Right lobe of liver (tissue), 6 donors: ENCODE measurements at regions not wholly inside any gene's neighbourhood (a gene's known extent, or its start where the extent isn't known, plus 50 kb on each side); places are given as distances from the start of the nearest gene placed in this dataset.

ENCODE experiments used
- ATAC-seq, 4 donors: fragments of 200-7000 bp; cut with Tn5 transposase; one replicate each; pipeline ENCODE4 v1.9.1; 2020; ENCODE audit warnings: mild to moderate bottlenecking in 4 of 4, moderate library complexity in 4 of 4
- DNase-seq, 3 donors: peaks; one replicate each; pipeline ENCODE4 v3.0.0-alpha.2; 2020
- H3K27ac ChIP-seq, 3 donors: fragments of 200-600 bp; one replicate each; pipeline ENCODE4 v1.8.0; 2022
- H3K27me3 ChIP-seq, 2 donors: fragments of 200-600 bp; one replicate each; pipeline ENCODE4 v1.8.0; 2022
- H3K36me3 ChIP-seq, 4 donors: fragments of 200-600 bp; sonication (generic) in 1 of 4; one replicate each; pipeline versions ENCODE4 v1.5.1 to v1.8.0; 2017 to 2022; ENCODE audit warnings: control low read depth in 1 of 4
- H3K4me1 ChIP-seq, 4 donors: fragments of 200-600 bp; sonication (generic) in 1 of 4; one replicate each; pipeline versions ENCODE4 v1.5.1 to v1.8.0; 2017 to 2022; ENCODE audit warnings: control low read depth in 1 of 4
- H3K4me3 ChIP-seq, 3 donors: fragments of 200-600 bp; one replicate each; pipeline ENCODE4 v1.8.0; 2022
- H3K9me3 ChIP-seq, 4 donors: fragments of 200-600 bp; sonication (generic) in 1 of 4; one replicate each; pipeline versions ENCODE4 v1.5.1 to v1.8.0; 2017 to 2022; ENCODE audit warnings: control low read depth in 1 of 4
- POLR2A ChIP-seq: fragments of 450-650 bp; IDR thresholded peaks from one replicate; pipeline ENCODE4 v1.6.1; 2017; ENCODE audit warnings: antibody characterized with exemption, mild to moderate bottlenecking
- WGBS: methylation state at CpG from one replicate; pipeline ENCODE4 v1.1.6; 2018; ENCODE audit warnings: low coverage, low lambda C conversion rate; ENCODE audit not compliant: insufficient coverage; ENCODE audit errors: missing lambda C conversion rate; 5-methylcytosine and 5-hydroxymethylcytosine counted together
- intact Hi-C, 2 donors: fragments of 100-400 bp; cut with DNase I; formaldehyde crosslinking; loops; one replicate each; pipeline versions ENCODE4 v1.11.2 to v1.14.1; 2022
- TF ChIP-seq, protein P1 (sequence below), 4 donors: fragments of 200-600 bp in 3 of 4; fragments of 450-650 bp in 1 of 4; IDR thresholded peaks; one replicate each; pipeline versions ENCODE4 v1.5.1 to v1.8.0; 2016 to 2022; ENCODE audit warnings: antibody characterized with exemption in 4 of 4, mild to moderate bottlenecking in 2 of 4
- donor health status: DM: no; HTN: yes; CAD: no.
- donor health status: DM: no; HTN: no; CAD: no.
- donor health status: DM: no; HTN: no; CAD: no.
- donor health status: DM: no; HTN: yes; CAD: no.
- donor health status: DM: no; HTN: yes; CAD: no.

DNA sequence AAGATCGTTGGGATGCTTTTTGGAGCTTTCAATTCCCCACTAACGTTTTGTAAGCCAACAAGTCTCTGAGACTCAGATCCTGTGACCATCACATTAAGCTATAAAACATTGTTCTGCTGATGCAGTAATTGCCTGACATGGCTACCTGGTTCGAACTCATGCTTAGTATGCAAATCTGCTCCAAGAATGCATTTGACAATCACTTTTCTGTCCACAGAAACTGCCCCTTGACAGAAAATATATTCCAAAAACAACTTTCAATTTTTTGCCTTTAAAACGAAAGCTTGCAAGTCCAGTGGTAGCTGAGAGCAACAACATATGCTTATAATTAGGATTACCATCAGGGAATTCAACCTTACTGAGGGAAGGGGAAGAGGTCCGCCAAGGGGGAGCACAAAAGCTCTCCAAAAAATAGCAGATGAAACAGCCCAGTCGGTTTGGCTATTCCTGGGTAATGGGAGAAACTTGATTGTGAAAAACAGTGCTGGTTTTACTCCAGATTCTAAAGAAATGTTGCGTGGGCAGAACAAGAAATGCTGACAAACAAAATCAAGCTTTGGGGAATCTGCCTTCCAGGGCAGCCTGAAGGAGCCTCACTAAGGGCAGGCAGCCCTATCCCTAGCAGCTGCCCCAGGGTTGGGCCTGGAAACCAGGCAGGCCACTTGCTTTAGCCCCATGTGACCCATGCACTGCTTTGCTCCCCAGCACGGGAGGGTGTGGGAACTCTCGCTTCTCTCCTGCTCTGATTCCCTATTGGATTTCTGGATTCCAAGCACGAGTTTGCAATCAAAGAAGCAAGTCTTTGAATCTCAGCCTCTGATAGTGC lies 160.7 kb upstream of the LDB2 start:
- H3K9me3 ChIP-seq = no peaks in the 10 kb centered on the region
- WGBS = 50% methylated on average over 8 of the region's 10 CpGs
- TF ChIP-seq, protein P1, sequence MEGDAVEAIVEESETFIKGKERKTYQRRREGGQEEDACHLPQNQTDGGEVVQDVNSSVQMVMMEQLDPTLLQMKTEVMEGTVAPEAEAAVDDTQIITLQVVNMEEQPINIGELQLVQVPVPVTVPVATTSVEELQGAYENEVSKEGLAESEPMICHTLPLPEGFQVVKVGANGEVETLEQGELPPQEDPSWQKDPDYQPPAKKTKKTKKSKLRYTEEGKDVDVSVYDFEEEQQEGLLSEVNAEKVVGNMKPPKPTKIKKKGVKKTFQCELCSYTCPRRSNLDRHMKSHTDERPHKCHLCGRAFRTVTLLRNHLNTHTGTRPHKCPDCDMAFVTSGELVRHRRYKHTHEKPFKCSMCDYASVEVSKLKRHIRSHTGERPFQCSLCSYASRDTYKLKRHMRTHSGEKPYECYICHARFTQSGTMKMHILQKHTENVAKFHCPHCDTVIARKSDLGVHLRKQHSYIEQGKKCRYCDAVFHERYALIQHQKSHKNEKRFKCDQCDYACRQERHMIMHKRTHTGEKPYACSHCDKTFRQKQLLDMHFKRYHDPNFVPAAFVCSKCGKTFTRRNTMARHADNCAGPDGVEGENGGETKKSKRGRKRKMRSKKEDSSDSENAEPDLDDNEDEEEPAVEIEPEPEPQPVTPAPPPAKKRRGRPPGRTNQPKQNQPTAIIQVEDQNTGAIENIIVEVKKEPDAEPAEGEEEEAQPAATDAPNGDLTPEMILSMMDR (IDR thresholded peaks at IDR 0.05) = no peak
- TF ChIP-seq POLR2A = no peak
- DNase-seq (no peak), ATAC-seq (no peak)
- H3K4me1 ChIP-seq = no peaks in the 10 kb centered on the region
- H3K27me3 ChIP-seq = no peaks in the 10 kb centered on the region
- no peak overlapping the region for H3K4me3 ChIP-seq
- intact Hi-C loops = no loop called here
- H3K36me3 ChIP-seq = no peaks in the 10 kb centered on the region
- H3K27ac ChIP-seq = no peak overlapping the region

DNA sequence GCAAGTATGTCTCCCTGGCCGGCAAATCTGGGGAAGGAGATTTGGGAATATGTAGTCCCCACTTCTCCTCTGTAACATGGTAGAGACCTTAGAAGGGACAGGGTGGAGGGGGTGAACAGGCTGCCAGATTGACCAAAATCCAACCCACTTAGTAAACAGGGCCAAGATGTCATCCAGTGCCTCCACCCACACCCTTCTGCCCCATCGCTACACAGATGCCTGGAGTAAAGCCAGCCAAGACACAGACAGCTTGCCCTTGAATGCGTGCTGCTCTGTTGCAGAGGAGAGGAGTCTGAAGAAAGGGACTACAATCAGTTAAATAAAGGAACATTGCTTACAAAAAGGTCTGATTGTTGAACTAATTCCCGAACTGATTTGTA lies 160.1 kb upstream of the LDB2 start:
- no peak for DNase-seq
- no peak overlapping the region for H3K4me3 ChIP-seq

DNA sequence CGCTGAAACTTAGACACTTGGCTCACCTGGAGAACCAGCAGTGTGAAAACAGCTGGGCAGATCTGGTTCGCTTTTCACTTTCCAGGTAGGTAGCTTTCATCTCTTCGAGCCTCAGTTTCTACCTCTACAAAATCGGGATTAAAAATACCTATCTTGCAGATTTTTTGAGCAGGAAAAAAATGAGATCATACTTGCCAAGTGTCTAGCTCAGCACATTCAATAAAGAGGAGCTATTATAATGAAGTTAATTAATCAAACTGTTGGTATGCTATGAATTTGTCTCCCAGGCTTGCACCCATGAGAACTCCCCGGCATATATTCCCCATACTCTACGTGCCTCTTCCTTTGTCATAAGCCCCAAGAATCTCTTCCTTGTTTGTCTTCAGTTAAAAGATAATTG lies 158.6 kb upstream of the LDB2 start:
- H3K4me3 ChIP-seq = no peak overlapping the region
- 53% methylated on average over 5 of the region's 6 CpGs for WGBS
- ATAC-seq = no peak
- no peak overlapping the region for H3K27ac ChIP-seq
- no peaks in the 10 kb centered on the region for H3K36me3 ChIP-seq
- H3K9me3 ChIP-seq = no peaks in the 10 kb centered on the region
- TF ChIP-seq POLR2A = no peak
- TF ChIP-seq, protein P1 (IDR thresholded peaks at IDR 0.05) = no peak
- intact Hi-C loops = no loop called here
- H3K27me3 ChIP-seq = no peaks in the 10 kb centered on the region
- H3K4me1 ChIP-seq = no peaks in the 10 kb centered on the region
- no peak for DNase-seq

More for the DNA sequence above, 160.1 kb upstream of the LDB2 start:
- H3K9me3 ChIP-seq = no peaks in the 10 kb centered on the region
- ATAC-seq = no peak
- H3K27ac ChIP-seq = no peak overlapping the region
- TF ChIP-seq POLR2A = no peak
- TF ChIP-seq, protein P1 (IDR thresholded peaks at IDR 0.05) = no peak
- intact Hi-C loops = no loop called here
- H3K36me3 ChIP-seq = no peaks in the 10 kb centered on the region
- no peaks in the 10 kb centered on the region for H3K27me3 ChIP-seq
- WGBS = 64% methylated on average over 4 of the region's 4 CpGs
- no peaks in the 10 kb centered on the region for H3K4me1 ChIP-seq

DNA sequence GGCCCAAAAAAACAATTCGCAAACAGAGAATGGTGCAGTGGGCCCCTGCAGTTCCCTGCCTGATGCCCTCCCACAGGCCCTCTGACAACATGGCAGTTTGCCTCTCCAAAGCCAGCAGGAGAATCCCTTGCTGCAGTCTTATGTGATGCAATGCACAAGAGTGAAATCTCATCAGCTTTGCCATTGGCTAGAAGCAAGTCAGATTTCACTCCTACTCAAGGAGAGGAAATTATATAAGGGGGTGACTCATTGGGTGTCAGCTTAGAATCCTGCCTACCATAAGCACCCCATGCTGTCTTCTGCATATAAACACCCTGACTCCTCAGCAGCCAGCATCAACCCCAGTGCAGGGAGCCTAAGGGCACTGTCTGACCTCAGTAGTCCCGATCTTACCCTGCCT lies 157.3 kb upstream of the LDB2 start:
- 14% methylated on average over 1 of the region's 2 CpGs for WGBS
- H3K4me1 ChIP-seq = no peaks in the 10 kb centered on the region
- TF ChIP-seq, protein P1 (IDR thresholded peaks at IDR 0.05) = no peak
- no peak for TF ChIP-seq POLR2A
- no peak for ATAC-seq
- DNase-seq = no peak
- no peak overlapping the region for H3K4me3 ChIP-seq
- no peaks in the 10 kb centered on the region for H3K27me3 ChIP-seq
- H3K27ac ChIP-seq = no peak overlapping the region
- intact Hi-C loops = no loop called here
- H3K36me3 ChIP-seq = no peaks in the 10 kb centered on the region
- H3K9me3 ChIP-seq = no peaks in the 10 kb centered on the region
